Progenitor cell of endocrine pancreas (in vitro differentiated cells): ENCODE measurements at regions not wholly inside any gene's neighbourhood (a gene's known extent, or its start where the extent isn't known, plus 50 kb on each side); places are given as distances from the start of the nearest gene placed in this dataset.

Experiments
- DNase-seq: peaks from one replicate; pipeline ENCODE4 v3.0.0; 2021; ENCODE audit warnings: low spot score; ENCODE audit not compliant: unreplicated experiment
- H3K27ac Mint-ChIP-seq: 2 replicates; pipeline ENCODE4 v1.8.0; 2021; ENCODE audit warnings: mild to moderate bottlenecking, moderate library complexity, mixed read lengths
- H3K27me3 Mint-ChIP-seq: 2 replicates; pipeline ENCODE4 v1.8.0; 2021; ENCODE audit warnings: mixed read lengths
- H3K36me3 Mint-ChIP-seq: 2 replicates; pipeline ENCODE4 v1.8.0; 2022; ENCODE audit warnings: mixed read lengths; ENCODE audit not compliant: insufficient read depth
- H3K4me1 Mint-ChIP-seq: 2 replicates; pipeline ENCODE4 v1.8.0; 2021; ENCODE audit warnings: low read depth, mixed read lengths
- H3K4me3 Mint-ChIP-seq: 2 replicates; pipeline ENCODE4 v1.8.0; 2021; ENCODE audit warnings: low read depth, mild to moderate bottlenecking, moderate library complexity, mixed read lengths
- H3K9me3 Mint-ChIP-seq: 2 replicates; pipeline ENCODE4 v1.8.0; 2021; ENCODE audit warnings: low read depth, mixed read lengths
- TF ChIP-seq, protein P1 (sequence below): fragments of 200-600 bp; sonication (generic); IDR thresholded peaks from one replicate; pipeline ENCODE4 v1.5.0; 2021; ENCODE audit warnings: antibody characterized with exemption, mild to moderate bottlenecking; ENCODE audit not compliant: unreplicated experiment

DNA sequence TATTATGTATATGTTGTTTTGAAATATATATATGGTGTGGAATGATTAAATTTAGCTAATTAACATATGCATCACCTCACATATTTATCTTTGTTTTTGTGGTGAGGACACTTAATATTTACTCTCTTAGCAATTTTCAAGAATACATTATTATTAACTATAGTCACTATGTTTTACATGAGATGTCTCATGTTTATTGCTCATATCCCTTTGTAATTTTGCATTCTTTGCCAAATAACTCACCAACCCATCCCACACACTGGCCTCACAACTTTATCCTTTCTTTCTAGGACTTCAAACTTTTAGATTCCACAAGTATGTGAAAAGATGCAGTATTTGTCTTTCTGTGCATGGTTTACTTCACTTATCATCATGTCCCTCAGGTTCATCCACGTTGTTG is 950.2 kb upstream of the CADM2 start:
- no peak for DNase-seq
- no peaks in the 10 kb centered on the region for H3K4me1 Mint-ChIP-seq
- H3K4me3 Mint-ChIP-seq = no peak overlapping the region
- TF ChIP-seq, protein P1, sequence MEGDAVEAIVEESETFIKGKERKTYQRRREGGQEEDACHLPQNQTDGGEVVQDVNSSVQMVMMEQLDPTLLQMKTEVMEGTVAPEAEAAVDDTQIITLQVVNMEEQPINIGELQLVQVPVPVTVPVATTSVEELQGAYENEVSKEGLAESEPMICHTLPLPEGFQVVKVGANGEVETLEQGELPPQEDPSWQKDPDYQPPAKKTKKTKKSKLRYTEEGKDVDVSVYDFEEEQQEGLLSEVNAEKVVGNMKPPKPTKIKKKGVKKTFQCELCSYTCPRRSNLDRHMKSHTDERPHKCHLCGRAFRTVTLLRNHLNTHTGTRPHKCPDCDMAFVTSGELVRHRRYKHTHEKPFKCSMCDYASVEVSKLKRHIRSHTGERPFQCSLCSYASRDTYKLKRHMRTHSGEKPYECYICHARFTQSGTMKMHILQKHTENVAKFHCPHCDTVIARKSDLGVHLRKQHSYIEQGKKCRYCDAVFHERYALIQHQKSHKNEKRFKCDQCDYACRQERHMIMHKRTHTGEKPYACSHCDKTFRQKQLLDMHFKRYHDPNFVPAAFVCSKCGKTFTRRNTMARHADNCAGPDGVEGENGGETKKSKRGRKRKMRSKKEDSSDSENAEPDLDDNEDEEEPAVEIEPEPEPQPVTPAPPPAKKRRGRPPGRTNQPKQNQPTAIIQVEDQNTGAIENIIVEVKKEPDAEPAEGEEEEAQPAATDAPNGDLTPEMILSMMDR = no peak
- no peaks in the 10 kb centered on the region for H3K9me3 Mint-ChIP-seq
- H3K36me3 Mint-ChIP-seq = no peaks in the 10 kb centered on the region
- no peaks in the 10 kb centered on the region for H3K27me3 Mint-ChIP-seq
- no peak overlapping the region for H3K27ac Mint-ChIP-seq

DNA sequence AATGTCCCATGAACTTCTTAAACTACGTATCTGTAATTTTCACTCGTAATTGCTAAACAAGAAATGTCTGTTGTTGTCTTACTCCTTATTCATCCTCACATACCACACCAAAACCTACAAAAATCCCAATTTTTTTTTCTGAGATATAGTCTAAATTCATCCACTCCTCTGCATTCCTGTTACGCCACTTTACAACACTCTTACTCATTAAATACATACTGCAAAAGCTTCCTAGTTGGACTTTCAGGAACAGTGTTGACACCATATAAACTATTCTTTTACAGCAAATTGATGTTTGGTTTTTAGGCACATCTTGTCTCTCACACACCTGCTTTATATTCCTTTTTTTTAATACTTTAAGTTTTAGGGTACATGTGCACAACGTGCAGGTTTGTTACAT is 934.9 kb upstream of the CADM2 start:
- Mint-ChIP-seq H3K36me3 (no peaks in the 10 kb centered on the region), H3K4me3 (no peak overlapping the region), H3K4me1 (no peaks in the 10 kb centered on the region), H3K27me3 (no peaks in the 10 kb centered on the region), H3K9me3 (no peaks in the 10 kb centered on the region), H3K27ac (no peak overlapping the region)
- TF ChIP-seq, protein P1 = no peak
- DNase-seq = no peak

DNA sequence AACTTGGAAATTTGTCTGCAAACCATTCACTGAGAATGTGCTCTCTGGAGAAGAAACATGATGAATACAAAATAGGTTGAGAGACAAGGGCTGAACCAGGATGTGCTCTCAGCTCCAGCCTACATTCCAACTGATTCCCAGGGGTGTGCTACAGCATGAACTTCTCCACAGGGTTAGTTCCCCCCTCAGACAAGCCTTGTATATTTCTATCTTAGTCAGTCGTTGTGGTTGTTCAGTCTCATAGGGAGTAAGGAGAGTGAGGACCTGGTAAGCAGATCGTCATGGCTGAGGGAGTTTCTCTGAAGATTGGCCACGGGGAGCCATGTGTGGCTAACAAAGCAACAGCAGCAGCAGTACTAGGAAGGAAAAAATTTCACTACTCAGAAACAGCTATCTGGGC is 919.7 kb upstream of the CADM2 start:
- no peaks in the 10 kb centered on the region for H3K4me1 Mint-ChIP-seq
- TF ChIP-seq, protein P1 = no peak
- H3K4me3 Mint-ChIP-seq = no peak overlapping the region
- no peak overlapping the region for H3K27ac Mint-ChIP-seq
- H3K36me3 Mint-ChIP-seq = no peaks in the 10 kb centered on the region
- H3K9me3 Mint-ChIP-seq = peaks cover 10% of the 10 kb centered on the region
- DNase-seq = no peak
- no peaks in the 10 kb centered on the region for H3K27me3 Mint-ChIP-seq

DNA sequence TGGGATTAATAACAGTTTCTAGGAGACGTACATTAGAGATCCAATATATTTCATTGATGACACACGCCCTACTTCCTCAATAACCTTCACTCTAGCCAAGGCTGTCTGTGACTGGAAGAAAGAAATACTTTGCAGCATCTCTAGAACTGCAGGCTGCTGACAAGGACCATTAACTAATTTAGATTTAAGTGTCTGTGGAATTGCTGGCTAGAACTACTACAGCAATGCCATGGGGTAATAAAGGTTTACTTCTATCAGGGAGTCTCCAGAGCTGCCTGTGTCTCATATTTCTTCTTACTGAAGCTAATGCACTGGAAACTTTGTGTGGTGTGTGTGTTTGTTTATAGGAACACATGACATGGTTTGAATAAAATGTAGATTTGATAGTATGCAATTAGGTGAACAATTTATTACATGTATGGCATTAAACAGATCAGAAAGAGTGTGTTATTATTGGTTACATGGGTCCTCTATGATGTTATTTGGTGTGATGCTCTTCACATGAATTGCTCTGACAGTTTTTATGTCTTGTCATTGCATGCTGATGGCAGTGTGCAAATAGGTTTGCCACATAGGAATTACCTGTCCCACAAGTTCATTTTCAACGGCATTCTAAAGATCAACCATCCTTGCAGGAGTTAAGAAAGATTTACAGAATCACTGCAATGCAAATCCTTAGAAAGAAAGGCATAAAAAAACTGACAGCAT is 916.2 kb upstream of the CADM2 start:
- Mint-ChIP-seq H3K4me3 (no peak overlapping the region), H3K36me3 (no peaks in the 10 kb centered on the region), H3K9me3 (no peaks in the 10 kb centered on the region), H3K4me1 (no peaks in the 10 kb centered on the region), H3K27ac (no peak overlapping the region), H3K27me3 (no peaks in the 10 kb centered on the region)
- no peak for DNase-seq
- TF ChIP-seq, protein P1 = no peak

DNA sequence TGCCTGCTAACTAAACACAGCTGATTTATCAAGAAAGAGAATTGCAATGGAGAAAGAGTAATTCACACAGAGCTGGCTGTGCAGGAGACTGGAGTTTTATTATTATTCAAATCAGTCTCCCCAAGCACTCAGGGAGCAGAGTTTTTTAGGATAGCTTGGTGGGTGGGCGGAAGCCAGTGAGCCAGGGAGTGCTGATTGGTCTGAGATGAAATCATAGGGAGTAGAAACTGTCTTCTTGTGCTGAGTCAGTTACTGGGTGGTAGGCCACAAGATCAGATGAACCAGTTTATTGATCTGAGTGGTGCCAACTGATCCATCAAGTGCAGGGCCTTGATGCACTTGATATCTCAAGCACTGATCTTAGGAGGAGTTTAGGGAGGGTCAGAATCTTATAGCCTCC is 891.9 kb upstream of the CADM2 start:
- no peaks in the 10 kb centered on the region for H3K27me3 Mint-ChIP-seq
- no peaks in the 10 kb centered on the region for H3K36me3 Mint-ChIP-seq
- H3K27ac Mint-ChIP-seq = no peak overlapping the region
- H3K9me3 Mint-ChIP-seq = peaks cover 6% of the 10 kb centered on the region
- H3K4me1 Mint-ChIP-seq = peaks cover 2% of the 10 kb centered on the region
- TF ChIP-seq, protein P1 = no peak
- no peak overlapping the region for H3K4me3 Mint-ChIP-seq
- no peak for DNase-seq
